Nephron progenitor cell (in vitro differentiated cells): ENCODE measurements at regions not wholly inside any gene's neighbourhood (a gene's known extent, or its start where the extent isn't known, plus 50 kb on each side); places are given as distances from the start of the nearest gene placed in this dataset.
A peak's percentile ranks its signal among the peaks of the same experiment; 100 is the strongest.

Source experiments
- DNase-seq: peaks from one replicate; pipeline ENCODE4 v3.0.0; 2021
- H3K27ac Mint-ChIP-seq: 2 replicates; pipeline ENCODE4 v1.8.0; 2021; ENCODE audit warnings: mild to moderate bottlenecking, moderate library complexity, mixed read lengths
- H3K27me3 Mint-ChIP-seq: 2 replicates; pipeline ENCODE4 v1.8.0; 2021; ENCODE audit warnings: mild to moderate bottlenecking, low read depth, mixed read lengths; ENCODE audit not compliant: poor library complexity
- H3K36me3 Mint-ChIP-seq: 2 replicates; pipeline ENCODE4 v1.8.0; 2021; ENCODE audit warnings: low read depth, mixed read lengths
- H3K4me1 Mint-ChIP-seq: 2 replicates; pipeline ENCODE4 v1.8.0; 2021; ENCODE audit warnings: mixed read lengths
- H3K4me3 Mint-ChIP-seq: 2 replicates; pipeline ENCODE4 v1.8.0; 2021; ENCODE audit warnings: mild to moderate bottlenecking, moderate library complexity, mixed read lengths
- H3K9me3 Mint-ChIP-seq: 2 replicates; pipeline ENCODE4 v1.8.0; 2021; ENCODE audit warnings: mild to moderate bottlenecking, moderate library complexity, mixed read lengths
- TF ChIP-seq, protein P1 (sequence below): fragments of 200-600 bp; sonication (generic); IDR thresholded peaks from 2 replicates; pipeline ENCODE4 v1.5.0; 2021; ENCODE audit warnings: antibody characterized with exemption

DNA sequence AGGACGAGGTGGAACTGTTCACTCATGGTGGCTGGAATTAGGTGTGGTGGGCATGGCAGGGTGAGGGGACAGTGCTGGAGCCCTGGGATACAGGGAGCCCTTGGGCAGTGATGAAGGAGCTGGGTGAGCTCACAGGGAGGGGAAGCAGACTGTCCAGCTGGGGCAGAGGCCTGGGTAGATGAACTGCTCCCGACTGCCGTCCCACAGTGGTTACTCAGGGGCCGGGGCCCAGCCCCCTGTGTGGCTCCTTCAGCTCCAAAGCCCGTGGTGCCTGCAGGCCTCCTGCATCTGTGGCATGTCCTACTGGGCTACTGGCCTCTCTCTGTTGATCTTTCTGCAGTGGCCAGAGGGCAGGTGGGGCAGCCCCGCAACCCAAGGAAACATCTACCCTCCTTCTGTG, 661.1 kb downstream of the NPHP4 start:
- Mint-ChIP-seq H3K27ac (no peak overlapping the region), H3K4me3 (no peak overlapping the region), H3K36me3 (no peaks in the 10 kb centered on the region), H3K4me1 (no peaks in the 10 kb centered on the region), H3K27me3 (peaks cover 20% of the 10 kb centered on the region), H3K9me3 (peaks cover 47% of the 10 kb centered on the region)
- TF ChIP-seq, protein P1, sequence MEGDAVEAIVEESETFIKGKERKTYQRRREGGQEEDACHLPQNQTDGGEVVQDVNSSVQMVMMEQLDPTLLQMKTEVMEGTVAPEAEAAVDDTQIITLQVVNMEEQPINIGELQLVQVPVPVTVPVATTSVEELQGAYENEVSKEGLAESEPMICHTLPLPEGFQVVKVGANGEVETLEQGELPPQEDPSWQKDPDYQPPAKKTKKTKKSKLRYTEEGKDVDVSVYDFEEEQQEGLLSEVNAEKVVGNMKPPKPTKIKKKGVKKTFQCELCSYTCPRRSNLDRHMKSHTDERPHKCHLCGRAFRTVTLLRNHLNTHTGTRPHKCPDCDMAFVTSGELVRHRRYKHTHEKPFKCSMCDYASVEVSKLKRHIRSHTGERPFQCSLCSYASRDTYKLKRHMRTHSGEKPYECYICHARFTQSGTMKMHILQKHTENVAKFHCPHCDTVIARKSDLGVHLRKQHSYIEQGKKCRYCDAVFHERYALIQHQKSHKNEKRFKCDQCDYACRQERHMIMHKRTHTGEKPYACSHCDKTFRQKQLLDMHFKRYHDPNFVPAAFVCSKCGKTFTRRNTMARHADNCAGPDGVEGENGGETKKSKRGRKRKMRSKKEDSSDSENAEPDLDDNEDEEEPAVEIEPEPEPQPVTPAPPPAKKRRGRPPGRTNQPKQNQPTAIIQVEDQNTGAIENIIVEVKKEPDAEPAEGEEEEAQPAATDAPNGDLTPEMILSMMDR = no peak
- DNase-seq = no peak

DNA sequence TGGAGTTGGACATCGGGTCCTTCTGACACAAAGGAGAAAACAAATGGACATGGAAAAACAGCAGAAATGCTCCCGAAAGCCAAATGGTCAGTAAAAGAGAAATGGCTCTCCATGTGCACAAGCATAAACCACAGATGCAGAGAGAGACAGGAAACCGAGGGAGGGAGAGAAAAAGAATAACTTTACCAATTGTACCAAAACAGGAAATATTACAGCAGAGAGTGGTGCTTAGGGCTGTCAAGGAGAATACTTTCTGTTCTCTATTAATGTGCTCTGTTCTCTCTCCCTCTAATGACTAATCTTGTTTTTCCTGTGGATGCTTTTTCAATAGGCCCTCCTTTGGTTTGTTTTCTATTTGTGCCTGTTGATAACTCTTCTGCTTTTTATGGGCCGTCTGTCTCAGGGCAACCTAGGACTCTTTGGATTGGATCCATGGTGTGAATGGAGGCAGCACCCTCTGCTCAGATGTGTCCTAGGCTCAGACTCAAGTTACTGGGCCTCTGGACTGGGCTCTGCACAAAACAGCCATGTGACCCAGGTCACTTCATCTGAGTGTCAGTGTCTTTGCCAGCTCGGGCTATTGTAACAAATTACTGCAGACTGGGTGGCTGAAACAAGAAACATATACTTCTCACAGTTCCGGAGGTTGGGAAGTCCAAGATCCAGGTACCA, 663.0 kb downstream of the NPHP4 start:
- H3K27ac Mint-ChIP-seq = no peak overlapping the region
- DNase-seq = no peak
- H3K4me1 Mint-ChIP-seq = no peaks in the 10 kb centered on the region
- no peak overlapping the region for H3K4me3 Mint-ChIP-seq
- H3K27me3 Mint-ChIP-seq = peaks cover 20% of the 10 kb centered on the region
- no peaks in the 10 kb centered on the region for H3K36me3 Mint-ChIP-seq
- peaks cover 47% of the 10 kb centered on the region for H3K9me3 Mint-ChIP-seq
- TF ChIP-seq, protein P1 = no peak

DNA sequence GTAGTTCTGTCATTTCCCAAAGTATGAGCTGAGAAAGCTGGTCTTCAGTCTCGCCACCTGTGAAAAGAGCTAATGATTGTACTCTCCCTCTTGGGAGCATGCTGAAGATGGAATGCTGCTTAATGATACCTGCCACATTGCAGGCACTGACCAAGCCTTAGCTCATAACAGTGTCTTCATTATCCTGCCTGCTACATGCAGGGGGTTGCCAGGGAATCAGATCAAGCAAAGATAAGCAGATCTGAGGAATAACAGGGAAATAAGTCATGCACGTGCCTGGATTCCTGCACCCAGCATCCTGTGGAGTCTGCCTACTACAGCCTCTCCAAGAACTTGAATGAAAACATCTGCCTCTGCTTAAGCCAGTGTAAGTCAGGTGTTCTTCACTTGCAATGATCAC, 667.3 kb downstream of the NPHP4 start:
- peaks cover 41% of the 10 kb centered on the region for H3K9me3 Mint-ChIP-seq
- no peaks in the 10 kb centered on the region for H3K4me1 Mint-ChIP-seq
- DNase-seq = no peak
- H3K36me3 Mint-ChIP-seq = no peaks in the 10 kb centered on the region
- no peak overlapping the region for H3K4me3 Mint-ChIP-seq
- TF ChIP-seq, protein P1 = no peak
- H3K27ac Mint-ChIP-seq = no peak overlapping the region
- peaks cover 12% of the 10 kb centered on the region for H3K27me3 Mint-ChIP-seq

DNA sequence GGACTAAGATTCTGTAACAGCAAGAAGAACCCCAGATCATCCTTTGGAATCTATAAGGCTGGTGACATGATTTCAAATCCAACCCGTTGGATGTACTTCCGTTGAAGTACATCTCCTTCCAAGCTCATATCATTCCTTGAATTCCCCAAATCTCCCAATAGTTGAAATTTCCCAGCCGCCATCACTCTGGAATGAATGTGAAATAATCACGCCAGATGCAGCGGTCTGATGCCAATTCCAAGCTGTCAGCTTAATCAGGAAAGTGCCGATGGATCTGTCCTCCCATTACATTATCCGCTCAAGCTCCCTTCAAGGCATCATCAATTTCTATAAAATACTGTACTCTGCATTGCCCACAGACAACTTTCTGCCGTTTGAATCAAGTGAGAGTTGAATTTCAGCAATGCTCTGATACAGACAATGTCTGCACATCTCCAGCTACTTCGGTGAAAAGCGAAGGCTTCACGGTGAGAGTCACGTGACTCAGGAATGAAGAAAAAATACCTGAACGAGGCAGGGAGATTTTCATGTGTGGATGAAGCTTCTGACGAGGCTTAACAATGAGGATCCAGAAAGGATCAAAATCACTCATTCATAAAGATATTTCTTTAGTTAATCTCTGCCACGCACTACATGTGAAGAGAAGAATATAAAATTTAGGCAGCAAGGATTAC, 663.9 kb downstream of the AJAP1 start:
- Mint-ChIP-seq H3K4me1 (peaks cover 2% of the 10 kb centered on the region), H3K36me3 (no peaks in the 10 kb centered on the region), H3K27me3 (peaks cover 14% of the 10 kb centered on the region), H3K27ac (no peak overlapping the region), H3K9me3 (peaks cover 13% of the 10 kb centered on the region), H3K4me3 (no peak overlapping the region)
- TF ChIP-seq, protein P1 = no peak
- DNase-seq = no peak

DNA sequence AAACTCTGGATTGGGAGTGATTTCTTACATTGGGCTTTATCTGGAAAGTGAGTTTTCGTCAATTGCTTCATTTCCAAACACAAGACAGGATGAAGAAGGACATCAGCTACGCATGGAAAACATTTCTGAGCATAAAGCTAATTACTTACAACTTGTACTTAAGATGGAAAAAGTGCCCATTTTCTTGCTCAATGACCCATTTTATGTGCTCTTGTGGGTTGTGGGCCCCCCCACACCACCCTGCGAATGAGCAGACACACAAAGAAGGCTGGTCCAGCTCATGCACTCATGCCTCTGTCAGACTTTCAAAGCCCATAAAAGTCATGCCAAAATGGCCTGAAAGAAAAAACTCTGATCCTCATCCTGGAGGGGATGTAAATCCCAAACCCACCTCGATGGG, 663.0 kb downstream of the AJAP1 start:
- Mint-ChIP-seq H3K36me3 (no peaks in the 10 kb centered on the region), H3K4me3 (no peak overlapping the region), H3K9me3 (peaks cover 12% of the 10 kb centered on the region), H3K4me1 (peaks cover 11% of the 10 kb centered on the region), H3K27ac (no peak overlapping the region), H3K27me3 (peaks cover 14% of the 10 kb centered on the region)
- TF ChIP-seq, protein P1 = no peak
- no peak for DNase-seq

DNA sequence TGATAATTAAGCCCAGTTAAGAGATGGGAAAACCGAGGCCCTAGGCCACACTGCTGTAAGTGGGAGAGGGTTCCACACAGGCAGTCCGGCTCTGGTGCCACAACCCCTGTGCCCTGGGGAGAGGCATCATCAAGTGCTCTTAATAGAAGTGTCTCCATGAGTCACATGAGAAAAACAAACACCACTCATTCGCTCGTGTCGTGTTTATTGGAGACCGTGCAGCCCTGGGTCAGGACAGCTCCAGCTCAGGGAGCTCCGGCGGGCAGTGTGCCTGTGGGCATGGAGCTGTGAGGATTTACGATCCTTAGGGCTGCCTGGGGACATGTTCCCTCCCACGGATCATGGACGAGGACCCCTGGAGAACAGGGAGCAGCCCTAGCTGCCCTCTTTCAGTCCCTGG, 658.5 kb downstream of the AJAP1 start:
- peaks cover 27% of the 10 kb centered on the region for H3K4me1 Mint-ChIP-seq

More for the DNA sequence above, 658.5 kb downstream of the AJAP1 start:
- Mint-ChIP-seq H3K4me3 (no peak overlapping the region), H3K36me3 (no peaks in the 10 kb centered on the region), H3K9me3 (no peaks in the 10 kb centered on the region), H3K27ac (no peak overlapping the region), H3K27me3 (peaks cover 9% of the 10 kb centered on the region)
- peak; percentile 35 for DNase-seq
- TF ChIP-seq, protein P1 = no peak
